Kidney tubule cell (primary cell): ENCODE measurements at regions not wholly inside any gene's neighbourhood (a gene's known extent, or its start where the extent isn't known, plus 50 kb on each side); places are given as distances from the start of the nearest gene placed in this dataset.
A peak's percentile ranks its signal among the peaks of the same experiment; 100 is the strongest.

Experiments used
- DNase-seq: peaks from one replicate; pipeline ENCODE4 v3.0.0-alpha.2; 2018; ENCODE audit warnings: low spot score

GRCh38 chr17:71339206-71339605 lies 781.6 kb upstream of the SOX9 start:
- no peak for DNase-seq

GRCh38 chr17:71342737-71343136 lies 778.1 kb upstream of the SOX9 start:
- DNase-seq = peak; percentile 25

- no peak for DNase-seq
Observed at GRCh38 chr17:71349908-71350600, 770.8 kb upstream of the SOX9 start.

- DNase-seq = peak; percentile 16
Observed at GRCh38 chr17:71360301-71360700, 760.5 kb upstream of the SOX9 start.

GRCh38 chr17:71361656-71362450 lies 759.0 kb upstream of the SOX9 start:
- DNase-seq = peak; percentile 39

GRCh38 chr17:71363661-71364060 lies 757.2 kb upstream of the SOX9 start:
- peak; percentile 87 for DNase-seq

- no peak for DNase-seq
Observed at GRCh38 chr17:71371809-71372208, 749.0 kb upstream of the SOX9 start.

GRCh38 chr17:71375948-71376347 lies 744.9 kb upstream of the SOX9 start:
- no peak for DNase-seq

- DNase-seq = no peak
Observed at GRCh38 chr17:71376933-71377332, 743.9 kb upstream of the SOX9 start.

- DNase-seq = no peak
Observed at GRCh38 chr17:71378036-71378435, 742.8 kb upstream of the SOX9 start.

GRCh38 chr17:71378741-71379140 lies 742.1 kb upstream of the SOX9 start:
- DNase-seq = no peak

- no peak for DNase-seq
Observed at GRCh38 chr17:71379512-71379911, 741.3 kb upstream of the SOX9 start.

GRCh38 chr17:71380535-71380934 lies 740.3 kb upstream of the SOX9 start:
- no peak for DNase-seq

GRCh38 chr17:71380936-71381335 lies 739.9 kb upstream of the SOX9 start:
- no peak for DNase-seq

GRCh38 chr17:71383091-71383490 lies 737.7 kb upstream of the SOX9 start:
- DNase-seq = no peak

- DNase-seq = no peak
Observed at GRCh38 chr17:71387456-71387855, 733.4 kb upstream of the SOX9 start.

GRCh38 chr17:71392715-71393567 lies 727.9 kb upstream of the SOX9 start:
- peak; percentile 11 for DNase-seq

- no peak for DNase-seq
Observed at GRCh38 chr17:71395901-71396300, 724.9 kb upstream of the SOX9 start.

- DNase-seq = no peak
Observed at GRCh38 chr17:71396711-71397110, 724.1 kb upstream of the SOX9 start.

GRCh38 chr17:71398025-71398424 lies 722.8 kb upstream of the SOX9 start:
- DNase-seq = no peak

- no peak for DNase-seq
Observed at GRCh38 chr17:71398800-71399219, 722.0 kb upstream of the SOX9 start.

- no peak for DNase-seq
Observed at GRCh38 chr17:71399221-71399620, 721.6 kb upstream of the SOX9 start.

GRCh38 chr17:71399649-71400048 lies 721.2 kb upstream of the SOX9 start:
- DNase-seq = no peak
